MM.1S (cell line): ENCODE measurements at regions not wholly inside any gene's neighbourhood (a gene's known extent, or its start where the extent isn't known, plus 50 kb on each side); places are given as distances from the start of the nearest gene placed in this dataset.

Experiments used
- DNase-seq: peaks from one replicate; pipeline ENCODE4 v3.0.0-alpha.2; 2015
- H2AFZ ChIP-seq: fragments of 300-600 bp; sonication (generic); 2 replicates; pipeline ENCODE4 v1.6.0; 2016; ENCODE audit warnings: antibody characterized with exemption, low read length
- H3F3A ChIP-seq: fragments of 300-600 bp; sonication (generic); 2 replicates; pipeline ENCODE4 v1.6.1; 2016; ENCODE audit warnings: mild to moderate bottlenecking, antibody characterized with exemption, low read length, moderate library complexity, mixed read lengths; ENCODE audit not compliant: insufficient read depth
- H3K27ac ChIP-seq: fragments of 300-600 bp; sonication (generic); 2 replicates; pipeline ENCODE4 v1.5.1; 2016; ENCODE audit warnings: mild to moderate bottlenecking, low read length
- H3K27me3 ChIP-seq: fragments of 300-600 bp; sonication (generic); replicated peaks from 2 replicates; pipeline ENCODE4 v1.6.0; 2016; ENCODE audit warnings: low read length; ENCODE audit not compliant: insufficient read depth
- H3K36me3 ChIP-seq: fragments of 300-600 bp; sonication (generic); replicated peaks from 2 replicates; pipeline ENCODE4 v1.6.1; 2016; ENCODE audit warnings: mild to moderate bottlenecking, low read length, mixed read lengths; ENCODE audit not compliant: insufficient read depth
- H3K4me1 ChIP-seq: fragments of 300-600 bp; sonication (generic); 2 replicates; pipeline ENCODE4 v1.6.1; 2016; ENCODE audit warnings: low read length, mixed read lengths
- H3K4me2 ChIP-seq: fragments of 300-600 bp; sonication (generic); 2 replicates; pipeline ENCODE4 v1.6.0; 2016; ENCODE audit warnings: low read depth, low read length
- H3K4me3 ChIP-seq: fragments of 300-600 bp; sonication (generic); 2 replicates; pipeline ENCODE4 v1.5.1; 2016; ENCODE audit warnings: low read length, mixed read lengths
- H3K79me2 ChIP-seq: fragments of 300-600 bp; sonication (generic); 2 replicates; pipeline ENCODE4 v1.6.1; 2016; ENCODE audit warnings: mixed run types, low read length, mixed read lengths
- H3K9ac ChIP-seq: fragments of 300-600 bp; sonication (generic); 2 replicates; pipeline ENCODE4 v1.6.1; 2016; ENCODE audit warnings: low read length, mixed read lengths
- H3K9me2 ChIP-seq: fragments of 300-600 bp; sonication (generic); replicated peaks from 2 replicates; pipeline ENCODE4 v1.6.1; 2016; ENCODE audit warnings: mild to moderate bottlenecking, low read length, mixed read lengths; ENCODE audit not compliant: insufficient read depth
- H3K9me3 ChIP-seq: fragments of 300-600 bp; sonication (generic); replicated peaks from 2 replicates; pipeline ENCODE4 v1.6.1; 2016; ENCODE audit warnings: mild to moderate bottlenecking, low read length, mixed read lengths; ENCODE audit not compliant: insufficient read depth
- H4K20me1 ChIP-seq: fragments of 300-600 bp; sonication (generic); 2 replicates; pipeline ENCODE4 v1.6.1; 2016; ENCODE audit warnings: mild to moderate bottlenecking, low read length, moderate library complexity, mixed read lengths; ENCODE audit not compliant: insufficient read depth
- EZH2 ChIP-seq: fragments of 300-600 bp; sonication (generic); optimal IDR thresholded peaks from 2 replicates; pipeline ENCODE3; 2017; ENCODE audit warnings: low read depth, mild to moderate bottlenecking, antibody characterized with exemption, low read length, mixed read lengths
- EZH2phosphoT487 ChIP-seq: fragments of 300-600 bp; sonication (generic); IDR thresholded peaks from 2 replicates; pipeline ENCODE4 v1.6.1; 2018; ENCODE audit warnings: antibody characterized with exemption, low read length
- TF ChIP-seq, protein P1 (sequence below): fragments of 300-600 bp; sonication (generic); IDR thresholded peaks from 2 replicates; pipeline ENCODE4 v1.5.1; 2016; ENCODE audit warnings: antibody characterized with exemption, low read length, mixed read lengths

- H3K27ac ChIP-seq: no peak overlapping the region
- DNase-seq: no peak
- no peaks in the 10 kb centered on the region for H3K27me3 ChIP-seq
- H3K4me3 ChIP-seq: no peak overlapping the region
- H3K4me2 ChIP-seq: no peak overlapping the region
- H3K9me2 ChIP-seq: no peaks in the 10 kb centered on the region
- H4K20me1 ChIP-seq: no peaks in the 10 kb centered on the region
- H3K9ac ChIP-seq: no peak overlapping the region
- no peaks in the 10 kb centered on the region for H3F3A ChIP-seq
- no peaks in the 10 kb centered on the region for H3K4me1 ChIP-seq
- TF ChIP-seq, protein P1, sequence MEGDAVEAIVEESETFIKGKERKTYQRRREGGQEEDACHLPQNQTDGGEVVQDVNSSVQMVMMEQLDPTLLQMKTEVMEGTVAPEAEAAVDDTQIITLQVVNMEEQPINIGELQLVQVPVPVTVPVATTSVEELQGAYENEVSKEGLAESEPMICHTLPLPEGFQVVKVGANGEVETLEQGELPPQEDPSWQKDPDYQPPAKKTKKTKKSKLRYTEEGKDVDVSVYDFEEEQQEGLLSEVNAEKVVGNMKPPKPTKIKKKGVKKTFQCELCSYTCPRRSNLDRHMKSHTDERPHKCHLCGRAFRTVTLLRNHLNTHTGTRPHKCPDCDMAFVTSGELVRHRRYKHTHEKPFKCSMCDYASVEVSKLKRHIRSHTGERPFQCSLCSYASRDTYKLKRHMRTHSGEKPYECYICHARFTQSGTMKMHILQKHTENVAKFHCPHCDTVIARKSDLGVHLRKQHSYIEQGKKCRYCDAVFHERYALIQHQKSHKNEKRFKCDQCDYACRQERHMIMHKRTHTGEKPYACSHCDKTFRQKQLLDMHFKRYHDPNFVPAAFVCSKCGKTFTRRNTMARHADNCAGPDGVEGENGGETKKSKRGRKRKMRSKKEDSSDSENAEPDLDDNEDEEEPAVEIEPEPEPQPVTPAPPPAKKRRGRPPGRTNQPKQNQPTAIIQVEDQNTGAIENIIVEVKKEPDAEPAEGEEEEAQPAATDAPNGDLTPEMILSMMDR: no peak
- TF ChIP-seq EZH2phosphoT487 (no peak), EZH2 (no peak)
- no peak overlapping the region for H2AFZ ChIP-seq
- H3K9me3 ChIP-seq: no peaks in the 10 kb centered on the region
- H3K79me2 ChIP-seq: no peaks in the 10 kb centered on the region
- H3K36me3 ChIP-seq: no peaks in the 10 kb centered on the region
Measured at GRCh38 chr11:127307700-127308099, 307.1 kb upstream of the KIRREL3 start.

DNA sequence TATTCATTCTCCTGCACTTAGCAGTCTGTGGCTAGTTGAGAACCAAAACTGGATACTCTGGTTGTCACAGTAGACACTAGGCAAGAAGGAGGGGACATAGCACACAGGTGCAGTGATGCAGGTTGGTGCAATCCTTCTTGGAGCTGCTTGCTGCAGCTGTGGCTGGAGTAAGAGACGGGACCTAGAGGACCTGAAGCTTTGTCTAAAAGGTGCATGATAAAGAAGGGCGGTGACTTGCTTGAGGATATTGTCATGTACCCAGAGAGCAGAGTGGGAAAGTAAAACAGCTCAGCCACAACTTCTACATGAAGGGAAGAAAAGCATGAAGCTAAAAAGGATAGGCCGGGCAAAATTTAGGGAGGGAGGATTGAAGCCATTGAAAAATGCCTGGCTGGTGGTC lies 304.1 kb upstream of the KIRREL3 start:
- TF ChIP-seq, protein P1: no peak
- TF ChIP-seq EZH2phosphoT487 (no peak), EZH2 (no peak)
- DNase-seq: no peak
- no peaks in the 10 kb centered on the region for H4K20me1 ChIP-seq
- H3K79me2 ChIP-seq: no peaks in the 10 kb centered on the region
- H3K9ac ChIP-seq: no peak overlapping the region
- no peaks in the 10 kb centered on the region for H3K4me1 ChIP-seq
- H3K27ac ChIP-seq: no peak overlapping the region
- no peaks in the 10 kb centered on the region for H3K36me3 ChIP-seq
- H3K9me2 ChIP-seq: no peaks in the 10 kb centered on the region
- H3K4me2 ChIP-seq: no peak overlapping the region
- no peaks in the 10 kb centered on the region for H3K27me3 ChIP-seq
- H3F3A ChIP-seq: no peaks in the 10 kb centered on the region
- H2AFZ ChIP-seq: no peak overlapping the region
- H3K9me3 ChIP-seq: no peaks in the 10 kb centered on the region
- H3K4me3 ChIP-seq: no peak overlapping the region

DNA sequence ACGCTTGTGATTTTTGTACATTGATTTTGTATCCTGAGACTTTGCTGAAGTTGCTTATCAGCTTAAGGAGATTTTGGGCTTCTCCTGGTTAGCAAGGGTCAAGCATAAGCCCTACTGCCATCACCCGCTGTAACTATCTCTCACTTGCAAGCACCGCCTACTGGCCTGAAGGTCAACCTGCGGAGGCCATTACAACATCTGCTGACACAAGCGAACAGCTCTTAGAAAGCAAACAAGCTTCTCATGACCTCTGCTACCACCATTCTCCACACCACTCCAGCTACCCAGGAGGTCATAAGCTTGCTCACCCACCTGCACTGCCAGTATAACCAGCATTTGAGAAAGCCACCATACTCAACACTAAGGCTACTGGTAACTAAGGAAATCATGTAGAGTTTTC lies 288.4 kb upstream of the KIRREL3 start:
- no peak overlapping the region for H3K27ac ChIP-seq
- H3K79me2 ChIP-seq: no peaks in the 10 kb centered on the region
- no peaks in the 10 kb centered on the region for H3K9me3 ChIP-seq
- no peaks in the 10 kb centered on the region for H3F3A ChIP-seq
- H3K27me3 ChIP-seq: no peaks in the 10 kb centered on the region
- DNase-seq: no peak
- H2AFZ ChIP-seq: no peak overlapping the region
- H3K4me2 ChIP-seq: no peak overlapping the region
- TF ChIP-seq EZH2 (no peak), EZH2phosphoT487 (no peak)
- TF ChIP-seq, protein P1: no peak
- no peaks in the 10 kb centered on the region for H4K20me1 ChIP-seq
- H3K9me2 ChIP-seq: no peaks in the 10 kb centered on the region
- no peak overlapping the region for H3K4me3 ChIP-seq
- H3K9ac ChIP-seq: no peak overlapping the region
- H3K4me1 ChIP-seq: no peaks in the 10 kb centered on the region
- H3K36me3 ChIP-seq: no peaks in the 10 kb centered on the region

GRCh38 chr11:127281534-127281933 lies 281.0 kb upstream of the KIRREL3 start:
- Histone ChIP-seq H3K9me2 (no peaks in the 10 kb centered on the region), H3K27me3 (no peaks in the 10 kb centered on the region), H3K27ac (no peak overlapping the region), H4K20me1 (no peaks in the 10 kb centered on the region), H3K4me1 (no peaks in the 10 kb centered on the region), H3K9ac (no peak overlapping the region), H2AFZ (no peak overlapping the region), H3K36me3 (no peaks in the 10 kb centered on the region), H3K9me3 (no peaks in the 10 kb centered on the region), H3F3A (no peaks in the 10 kb centered on the region), H3K79me2 (no peaks in the 10 kb centered on the region), H3K4me3 (no peak overlapping the region), H3K4me2 (no peak overlapping the region)
- DNase-seq: no peak
- TF ChIP-seq, protein P1: no peak
- TF ChIP-seq EZH2 (no peak), EZH2phosphoT487 (no peak)
